ENCODE measurements at regions not wholly inside any gene's neighbourhood (a gene's known extent, or its start where the extent isn't known, plus 50 kb on each side); places are given as distances from the start of the nearest gene placed in this dataset.
"Not testable (repeated sequence)": the region's sequence is repeated elsewhere in the genome, so short reads cannot be mapped to it uniquely, and the experiment has no call there.

GRCh38 chr12:113702836-113703235 lies 231.2 kb upstream of the LHX5 start:
- Histone ChIP-seq H3K36me3 (replicated peaks; ENCODE audit: insufficient read depth, low read length) (no peaks in the 10 kb centered on the region), H3K27ac (ENCODE audit: low read length) (no peak overlapping the region), H4K20me1 (ENCODE audit: insufficient read depth, low read length) (no peaks in the 10 kb centered on the region), H3K27me3 (replicated peaks; ENCODE audit: insufficient read depth, low read length) (no peaks in the 10 kb centered on the region; the same call in 1 of the 2 replicates), H3K9ac (ENCODE audit: low read length) (no peak overlapping the region), H3F3A (ENCODE audit: insufficient read depth, low read length) (no peaks in the 10 kb centered on the region), H3K79me2 (ENCODE audit: low read length) (no peaks in the 10 kb centered on the region), H3K4me1 (ENCODE audit: low read length) (no peaks in the 10 kb centered on the region), H3K4me3 (ENCODE audit: low read length) (no peak overlapping the region), H3K4me2 (ENCODE audit: low read depth, low read length) (no peak overlapping the region), H3K9me3 (replicated peaks; ENCODE audit: insufficient read depth, low read length) (no peaks in the 10 kb centered on the region), H3K9me2 (replicated peaks; ENCODE audit: insufficient read depth, low read length) (no peaks in the 10 kb centered on the region), H2AFZ (ENCODE audit: low read length) (no peak overlapping the region)
- TF ChIP-seq EZH2 (optimal IDR thresholded peaks at IDR 0.05; ENCODE audit: low read depth, low read length) (no peak), EZH2phosphoT487 (IDR thresholded peaks at IDR 0.05; ENCODE audit: low read length) (no peak), CTCF (IDR thresholded peaks at IDR 0.05; ENCODE audit: low read length) (no peak)
- no peak for DNase-seq

GRCh38 chr12:113702276-113702675 lies 230.6 kb upstream of the LHX5 start:
- Histone ChIP-seq H3K4me1 (ENCODE audit: low read length) (no peaks in the 10 kb centered on the region), H3K9me3 (replicated peaks; ENCODE audit: insufficient read depth, low read length) (no peaks in the 10 kb centered on the region), H3K9ac (ENCODE audit: low read length) (no peak overlapping the region), H4K20me1 (ENCODE audit: insufficient read depth, low read length) (no peaks in the 10 kb centered on the region), H3F3A (ENCODE audit: insufficient read depth, low read length) (no peaks in the 10 kb centered on the region), H3K27me3 (replicated peaks; ENCODE audit: insufficient read depth, low read length) (no peaks in the 10 kb centered on the region; the same call in 1 of the 2 replicates), H3K79me2 (ENCODE audit: low read length) (no peaks in the 10 kb centered on the region), H3K4me3 (ENCODE audit: low read length) (no peak overlapping the region), H3K36me3 (replicated peaks; ENCODE audit: insufficient read depth, low read length) (no peaks in the 10 kb centered on the region), H3K27ac (ENCODE audit: low read length) (no peak overlapping the region), H2AFZ (ENCODE audit: low read length) (no peak overlapping the region), H3K9me2 (replicated peaks; ENCODE audit: insufficient read depth, low read length) (no peaks in the 10 kb centered on the region), H3K4me2 (ENCODE audit: low read depth, low read length) (no peak overlapping the region)
- no peak for DNase-seq
- no peak for TF ChIP-seq EZH2phosphoT487 (IDR thresholded peaks at IDR 0.05; ENCODE audit: low read length)
- TF ChIP-seq EZH2 (optimal IDR thresholded peaks at IDR 0.05; ENCODE audit: low read depth, low read length), result no peak
- no peak for TF ChIP-seq CTCF (IDR thresholded peaks at IDR 0.05; ENCODE audit: low read length)

GRCh38 chr12:113700943-113701342 lies 229.3 kb upstream of the LHX5 start:
- H3K27ac ChIP-seq (ENCODE audit: low read length), result no peak overlapping the region
- H2AFZ ChIP-seq (ENCODE audit: low read length), result no peak overlapping the region
- H3K79me2 ChIP-seq (ENCODE audit: low read length), result no peaks in the 10 kb centered on the region
- no peaks in the 10 kb centered on the region for H3K36me3 ChIP-seq (replicated peaks; ENCODE audit: insufficient read depth, low read length)
- H3K27me3 ChIP-seq (replicated peaks; ENCODE audit: insufficient read depth, low read length), result no peaks in the 10 kb centered on the region; the same call in 1 of the 2 replicates
- no peak for DNase-seq
- H3K4me2 ChIP-seq (ENCODE audit: low read depth, low read length), result no peak overlapping the region
- no peaks in the 10 kb centered on the region for H3F3A ChIP-seq (ENCODE audit: insufficient read depth, low read length)
- no peaks in the 10 kb centered on the region for H3K9me2 ChIP-seq (replicated peaks; ENCODE audit: insufficient read depth, low read length)
- no peak overlapping the region for H3K9ac ChIP-seq (ENCODE audit: low read length)
- no peaks in the 10 kb centered on the region for H3K4me1 ChIP-seq (ENCODE audit: low read length)
- H3K4me3 ChIP-seq (ENCODE audit: low read length), result no peak overlapping the region
- no peaks in the 10 kb centered on the region for H4K20me1 ChIP-seq (ENCODE audit: insufficient read depth, low read length)
- no peak for TF ChIP-seq EZH2phosphoT487 (IDR thresholded peaks at IDR 0.05; ENCODE audit: low read length)
- TF ChIP-seq CTCF (IDR thresholded peaks at IDR 0.05; ENCODE audit: low read length), result no peak
- no peak for TF ChIP-seq EZH2 (optimal IDR thresholded peaks at IDR 0.05; ENCODE audit: low read depth, low read length)
- no peaks in the 10 kb centered on the region for H3K9me3 ChIP-seq (replicated peaks; ENCODE audit: insufficient read depth, low read length)

- not testable (repeated sequence) for H3K9me2 ChIP-seq (replicated peaks; ENCODE audit: insufficient read depth, low read length); H3K79me2 ChIP-seq (ENCODE audit: low read length); H3K9ac ChIP-seq (ENCODE audit: low read length); H3K27me3 ChIP-seq (replicated peaks; ENCODE audit: insufficient read depth, low read length); H4K20me1 ChIP-seq (ENCODE audit: insufficient read depth, low read length); H3K4me3 ChIP-seq (ENCODE audit: low read length); H3F3A ChIP-seq (ENCODE audit: insufficient read depth, low read length); DNase-seq; H3K27ac ChIP-seq (ENCODE audit: low read length); H3K4me1 ChIP-seq (ENCODE audit: low read length); H3K4me2 ChIP-seq (ENCODE audit: low read depth, low read length); H3K36me3 ChIP-seq (replicated peaks; ENCODE audit: insufficient read depth, low read length); H2AFZ ChIP-seq (ENCODE audit: low read length); H3K9me3 ChIP-seq (replicated peaks; ENCODE audit: insufficient read depth, low read length)
Measured at GRCh38 chr12:113699984-113700383, 228.3 kb upstream of the LHX5 start.
